NCI-H2196 treated with DMSO at 0.1 percent for 48 hours (cell line): ENCODE measurements at regions not wholly inside any gene's neighbourhood (a gene's known extent, or its start where the extent isn't known, plus 50 kb on each side); places are given as distances from the start of the nearest gene placed in this dataset.

ENCODE experiments used
- DNase-seq: peaks from one replicate; lab custom pipeline; 2025; ENCODE audit not compliant: unreplicated experiment; lab: John Stamatoyannopoulos, UW

DNA sequence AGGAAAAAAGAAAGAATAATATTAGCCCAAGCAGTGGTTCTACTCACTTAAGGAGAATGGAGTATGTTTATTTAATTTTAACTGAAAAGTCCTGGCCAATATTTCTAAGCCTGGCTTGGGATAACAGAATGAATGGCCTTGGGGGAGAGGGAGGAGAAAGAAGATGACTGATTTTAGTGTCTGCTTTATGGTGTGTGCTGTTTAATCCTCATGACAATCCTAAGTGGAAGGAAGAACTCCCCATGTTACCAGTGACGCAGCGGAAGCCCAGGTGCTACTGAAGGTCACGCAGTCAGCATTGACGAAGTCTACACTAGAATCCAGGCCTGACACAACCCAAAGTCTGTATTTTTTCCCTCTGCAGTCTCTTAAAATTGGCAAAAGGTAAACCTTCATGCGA is 50.5 kb downstream of the PALM2AKAP2 start:
- DNase-seq, result no peak

DNA sequence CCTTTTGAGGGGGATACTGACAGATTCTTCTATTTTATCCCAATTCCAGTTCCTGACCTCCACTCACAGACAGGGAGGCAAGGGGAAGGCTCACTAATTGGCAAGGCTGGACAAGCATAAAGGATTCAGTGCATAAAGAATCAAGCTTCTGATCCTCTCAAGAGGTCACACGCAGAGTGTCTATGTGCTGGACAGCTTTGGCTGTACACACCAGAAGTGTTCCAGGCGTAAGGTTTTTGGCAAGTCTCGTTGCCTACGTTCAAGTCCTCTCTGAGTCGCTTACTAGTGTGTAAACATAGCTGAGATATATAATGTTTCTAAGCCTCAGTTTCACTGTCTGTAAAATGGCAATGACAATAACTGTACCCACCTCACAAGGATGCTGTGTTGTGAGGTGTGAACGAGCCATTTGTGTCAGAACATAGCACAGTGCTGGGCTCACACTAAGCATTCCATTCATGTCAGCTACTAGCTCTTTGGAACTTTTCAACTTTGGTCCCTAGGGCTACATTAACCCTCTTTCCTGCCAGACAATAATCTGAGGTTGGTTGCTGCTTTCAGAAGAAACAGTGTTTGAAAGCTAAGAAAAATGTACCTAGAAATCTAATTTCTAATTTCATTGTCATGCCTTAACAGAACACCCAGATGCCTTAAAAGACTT is 52.1 kb downstream of the PALM2AKAP2 start:
- no peak for DNase-seq

DNA sequence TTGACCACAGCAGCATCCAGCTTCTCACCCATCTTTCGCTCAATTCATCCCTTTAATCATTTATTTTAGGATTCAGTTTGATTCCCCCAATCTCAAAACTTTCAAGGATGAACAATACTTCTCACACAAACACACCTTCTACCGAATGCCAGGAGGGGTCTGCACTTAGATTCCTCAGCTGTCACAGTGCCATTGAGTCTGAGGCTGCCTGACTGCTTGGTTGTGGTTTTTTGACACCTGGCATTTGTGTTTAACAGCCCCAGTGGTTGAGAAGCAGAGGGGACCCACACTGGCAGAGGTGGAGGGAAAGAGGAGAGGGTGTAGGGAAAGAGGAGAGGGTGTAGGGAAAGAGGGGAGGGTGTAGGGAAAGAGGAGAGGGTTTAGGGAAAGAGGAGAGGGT is 54.9 kb downstream of the PALM2AKAP2 start:
- no peak for DNase-seq

DNA sequence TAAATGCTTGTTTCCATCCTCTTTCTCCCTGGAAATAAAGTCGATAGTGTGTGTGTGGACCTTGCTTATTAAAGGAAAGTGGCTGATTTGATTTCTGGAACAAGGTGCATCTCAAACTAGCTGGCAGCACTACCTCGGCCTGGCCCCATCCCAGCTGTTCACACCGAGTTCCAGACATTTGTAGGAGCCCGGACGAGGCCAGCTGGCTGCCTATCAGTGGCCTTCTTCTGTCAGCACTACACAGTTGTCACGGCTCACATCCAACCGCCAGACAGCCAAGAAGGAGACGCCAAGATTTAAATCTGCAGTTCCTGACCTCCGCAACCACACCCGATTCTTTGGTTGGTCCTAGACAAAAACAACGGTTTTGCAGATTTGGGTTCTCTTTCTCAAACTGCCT is 63.6 kb downstream of the PALM2AKAP2 start:
- DNase-seq, result no peak

DNA sequence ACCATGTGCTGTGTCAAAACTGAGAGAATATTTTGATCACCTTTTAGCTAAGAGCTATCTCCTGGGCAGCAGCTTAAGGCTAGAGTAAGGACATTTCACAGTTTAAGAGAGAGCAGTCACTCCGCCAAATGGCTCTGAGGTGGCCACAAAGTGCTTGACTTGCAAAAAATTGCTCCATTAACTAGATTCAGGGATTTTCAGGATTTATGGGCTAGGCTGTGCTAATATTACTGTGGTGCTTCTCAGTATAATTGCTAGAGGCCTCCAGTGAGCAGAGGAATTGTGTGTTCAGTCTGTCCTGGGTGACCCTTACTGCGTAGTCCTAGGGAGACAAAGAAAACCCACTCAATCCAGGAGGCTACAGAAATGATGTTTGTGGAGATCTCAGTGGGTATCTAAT is 65.2 kb downstream of the PALM2AKAP2 start:
- no peak for DNase-seq

DNA sequence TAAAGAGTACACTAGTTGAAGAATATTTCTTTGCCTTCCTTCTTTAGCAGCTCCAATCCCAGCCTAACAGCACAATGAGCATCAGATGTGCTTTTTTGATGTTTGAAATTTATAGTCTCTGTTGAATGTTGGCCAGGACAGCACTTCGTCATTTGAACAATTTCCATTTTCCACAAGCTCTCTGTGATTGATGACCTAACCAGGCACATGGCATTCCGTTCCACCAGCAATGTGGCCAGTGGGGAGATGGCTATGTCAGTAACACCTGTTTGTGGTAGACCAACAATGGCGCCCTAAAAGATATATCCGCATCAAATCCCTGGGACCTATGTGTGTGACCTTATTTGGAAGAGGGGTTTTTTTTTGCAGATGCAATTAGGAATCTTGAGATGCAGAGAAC is 66.8 kb downstream of the PALM2AKAP2 start:
- DNase-seq, result no peak

DNA sequence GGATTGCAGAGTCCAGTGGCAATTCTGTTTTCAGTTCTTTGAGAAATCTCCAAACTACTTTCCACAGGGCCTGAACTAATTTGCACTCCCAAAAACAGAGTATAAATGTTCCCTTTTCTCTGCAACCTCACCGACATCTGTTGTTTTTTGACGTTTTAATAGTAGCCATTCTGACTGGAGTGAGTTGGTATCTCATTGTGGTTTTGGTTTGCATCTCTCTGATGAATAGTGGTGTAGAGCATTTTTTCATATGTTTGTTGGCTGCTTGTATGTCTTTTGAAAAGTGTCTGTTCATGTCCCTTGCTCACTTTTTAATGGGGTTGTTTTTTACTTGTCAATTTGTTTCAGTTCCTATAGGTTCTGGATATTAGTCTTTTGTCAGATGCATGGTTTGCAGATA is 72.6 kb downstream of the PALM2AKAP2 start:
- DNase-seq, result no peak

DNA sequence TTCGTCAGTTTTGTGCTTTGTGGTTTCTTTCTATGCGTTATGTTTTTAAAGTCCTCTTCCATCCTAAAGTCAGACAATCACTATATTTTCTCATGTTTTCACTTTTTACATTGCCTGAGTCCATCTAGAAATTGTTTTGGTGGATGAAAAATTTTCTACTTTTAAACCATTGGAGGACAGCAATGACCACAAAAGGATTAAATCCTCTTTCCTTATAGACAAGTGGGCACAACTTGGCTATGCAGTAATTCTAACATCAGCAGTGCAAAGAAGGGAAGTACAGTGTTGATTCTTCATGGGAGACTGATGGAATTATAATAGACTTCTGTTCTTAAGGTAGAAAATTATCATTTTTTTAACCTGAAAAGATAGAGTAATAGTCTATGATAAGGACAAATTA is 75.5 kb downstream of the PALM2AKAP2 start:
- no peak for DNase-seq

DNA sequence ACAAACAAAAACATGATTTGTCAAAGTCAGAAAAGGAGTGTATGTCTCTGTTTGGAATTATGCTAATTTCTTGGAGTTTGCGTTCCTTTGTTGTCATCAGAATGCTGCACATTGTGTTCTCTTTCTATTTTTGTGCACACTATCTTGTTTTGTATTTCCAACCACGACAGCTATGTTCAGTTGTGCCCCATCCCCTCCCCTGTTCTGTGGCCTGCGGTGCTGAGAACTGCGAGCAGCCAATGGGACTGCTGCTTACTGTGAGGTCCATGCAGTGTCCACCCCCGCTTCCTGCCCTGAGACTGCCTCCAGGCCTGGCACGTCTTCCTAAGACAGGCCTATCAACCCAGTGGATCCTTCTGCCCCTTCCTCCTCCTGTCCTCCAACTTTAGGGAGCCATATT is 76.8 kb downstream of the PALM2AKAP2 start:
- no peak for DNase-seq

DNA sequence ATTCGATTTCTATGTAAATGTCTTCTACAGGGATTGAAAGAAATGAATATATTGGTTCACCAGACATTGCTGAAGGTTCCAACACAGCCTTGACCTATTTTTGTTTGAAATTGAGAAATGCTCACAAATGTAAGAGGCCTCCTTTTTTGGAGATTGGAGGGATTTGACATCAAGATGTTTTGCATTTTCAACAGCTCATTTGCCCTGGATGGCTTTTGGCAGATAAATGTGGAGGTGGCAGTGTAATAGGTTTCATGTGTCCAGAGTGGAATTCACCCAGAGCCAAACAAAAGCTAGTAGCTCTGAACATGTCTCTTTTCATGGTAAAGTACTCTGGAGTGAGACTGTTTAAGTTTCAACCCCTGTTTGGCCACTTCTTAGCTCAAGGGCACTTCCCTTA is 77.3 kb downstream of the PALM2AKAP2 start:
- no peak for DNase-seq

DNA sequence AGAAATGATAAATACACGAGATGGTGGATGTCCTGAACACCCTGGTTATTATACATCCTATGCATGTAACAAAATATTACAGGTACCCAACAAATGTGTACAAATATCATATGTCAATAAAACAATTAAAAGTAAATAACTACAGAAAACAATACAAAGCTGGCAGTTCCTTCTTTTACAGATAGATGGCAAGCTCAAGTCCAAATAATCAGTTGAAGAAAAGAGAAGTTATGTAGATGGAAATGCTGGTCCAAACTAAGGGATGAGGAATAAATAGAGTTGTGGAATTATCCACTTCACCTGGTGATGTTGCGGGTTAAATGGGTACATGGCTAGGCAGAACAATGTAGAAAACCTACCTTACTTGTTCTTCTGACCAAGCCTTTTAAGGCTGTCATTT is 79.4 kb downstream of the PALM2AKAP2 start:
- no peak for DNase-seq

DNA sequence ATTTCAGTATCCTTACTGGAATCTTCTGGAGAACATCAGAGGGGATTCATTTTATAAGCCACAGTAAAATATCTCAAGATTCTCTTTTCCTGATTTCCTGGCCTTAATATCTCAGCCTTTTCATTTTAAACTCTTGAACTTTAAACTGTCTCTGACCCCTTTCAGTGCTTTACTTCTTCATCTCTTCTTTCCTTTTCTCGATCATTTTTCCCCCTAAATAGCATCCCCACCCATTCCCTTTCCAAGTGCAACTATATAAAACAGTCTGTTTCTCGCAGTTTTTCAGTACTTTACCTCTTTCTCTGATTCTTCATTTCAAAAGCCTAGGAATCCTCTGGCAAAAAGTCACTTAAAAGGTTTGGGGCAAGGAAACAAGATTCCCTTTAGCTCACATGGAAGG is 80.5 kb downstream of the PALM2AKAP2 start:
- DNase-seq, result no peak

DNA sequence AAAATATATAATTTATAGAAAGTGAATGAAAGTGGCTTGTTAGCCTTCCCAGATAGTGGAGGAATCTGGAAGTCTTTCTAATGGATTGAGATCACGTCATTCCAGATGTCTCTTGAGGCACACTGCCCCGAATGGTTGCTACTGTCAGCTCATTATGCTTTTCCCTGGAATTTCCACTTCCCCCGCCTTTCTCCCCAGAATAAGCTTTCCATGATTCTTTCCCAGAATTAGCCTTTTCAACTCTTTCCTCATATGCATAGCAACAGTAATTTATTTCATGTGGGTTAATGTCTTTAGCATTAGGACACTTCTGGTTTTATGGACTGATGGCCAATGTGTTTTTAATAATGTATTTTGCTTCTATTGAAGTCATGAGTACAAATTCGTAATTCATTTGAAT is 81.5 kb downstream of the PALM2AKAP2 start:
- DNase-seq, result no peak

DNA sequence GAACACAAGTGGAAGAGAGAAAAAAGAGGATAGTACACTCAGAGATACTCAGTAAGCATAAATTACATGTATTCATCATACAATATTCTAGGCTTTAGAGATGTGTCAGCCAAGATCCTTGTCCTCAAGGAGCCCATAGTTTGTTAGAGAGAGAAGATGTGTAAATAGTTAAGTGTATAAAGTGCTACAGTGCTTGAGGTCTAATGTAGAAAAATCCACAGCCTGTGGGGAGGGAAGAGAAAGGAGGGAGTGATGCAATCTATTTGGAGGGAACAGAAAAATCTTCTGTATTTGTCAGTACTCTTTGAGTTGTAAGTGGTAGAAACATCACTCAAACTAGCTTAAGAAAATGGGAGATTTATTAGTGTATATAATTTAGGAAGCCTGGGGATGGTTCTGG is 81.9 kb downstream of the PALM2AKAP2 start:
- DNase-seq, result no peak

DNA sequence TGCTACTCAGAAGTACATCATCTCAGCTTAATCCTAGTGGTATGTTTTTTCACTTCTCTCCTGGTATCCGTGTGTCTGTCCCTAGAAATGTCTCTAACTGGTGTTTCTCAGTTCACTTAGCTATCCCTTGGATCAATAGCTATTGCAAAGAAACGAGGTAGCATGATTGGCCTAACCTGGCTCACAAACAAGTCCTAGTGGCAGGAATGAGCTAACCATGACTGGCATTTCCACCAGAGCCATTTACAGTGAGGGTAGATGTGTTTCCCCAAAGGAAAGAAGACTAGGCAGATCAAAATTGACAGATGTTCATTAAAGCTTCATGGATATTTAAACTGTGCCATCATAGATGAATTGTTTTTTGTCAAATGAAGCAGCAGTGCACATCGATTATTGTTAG is 82.5 kb downstream of the PALM2AKAP2 start:
- no peak for DNase-seq

DNA sequence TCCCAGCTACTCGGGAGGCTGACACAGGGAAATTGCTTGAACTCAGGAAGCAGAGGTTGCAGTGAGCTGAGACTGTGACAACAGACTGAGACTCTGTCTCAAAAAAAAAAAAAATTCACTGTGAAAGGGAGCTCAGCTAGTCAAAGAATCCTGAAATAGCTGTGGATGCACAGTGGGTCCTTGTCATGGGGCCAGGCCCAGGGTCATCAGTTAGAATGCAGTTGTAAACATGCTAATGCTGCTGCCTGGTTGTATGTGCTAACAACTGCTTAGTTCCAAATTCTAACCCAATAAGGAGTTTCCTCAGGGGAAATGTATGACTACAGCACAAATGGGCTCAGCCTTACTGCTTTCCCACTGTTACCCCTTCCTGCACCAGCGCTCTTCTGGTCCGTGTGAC is 84.0 kb downstream of the PALM2AKAP2 start:
- no peak for DNase-seq

DNA sequence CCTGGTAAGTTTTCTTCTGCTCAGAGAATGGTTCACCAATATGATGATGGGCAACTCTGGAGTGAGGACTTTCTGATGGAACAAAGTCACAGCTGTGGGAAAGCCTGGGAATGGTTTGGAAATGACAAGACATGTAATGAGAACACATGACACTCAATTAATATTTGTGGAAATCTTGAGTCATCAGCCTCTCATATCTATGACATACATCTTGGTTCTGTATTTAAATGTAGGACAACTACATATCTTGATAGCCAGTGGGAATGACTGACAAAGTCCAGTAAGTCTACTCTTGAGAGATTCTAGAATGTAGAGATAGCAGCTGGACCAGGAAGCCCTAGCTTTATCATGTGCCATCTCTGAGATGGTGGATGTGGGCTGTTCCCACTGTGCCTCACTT is 85.5 kb downstream of the PALM2AKAP2 start:
- DNase-seq, result no peak

DNA sequence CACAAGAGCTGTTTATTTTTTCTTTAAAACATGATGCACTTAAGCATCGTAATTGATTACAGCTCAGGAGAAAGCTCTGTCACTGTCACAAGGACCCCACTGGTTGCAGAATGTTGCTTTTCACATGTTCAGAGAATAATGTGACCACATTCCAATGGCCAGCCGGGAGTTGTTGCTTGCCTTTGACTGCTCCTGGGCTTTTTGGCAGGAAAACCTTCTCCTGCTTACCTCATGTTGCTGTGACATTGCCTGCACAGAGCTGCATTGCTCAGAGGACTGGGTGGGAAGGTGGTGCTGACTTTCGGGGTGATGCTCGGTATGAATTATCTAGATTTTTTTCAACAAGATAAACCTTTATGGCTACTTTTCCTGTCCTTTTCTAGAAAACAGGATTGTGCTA is 88.2 kb downstream of the PALM2AKAP2 start:
- DNase-seq, result no peak

DNA sequence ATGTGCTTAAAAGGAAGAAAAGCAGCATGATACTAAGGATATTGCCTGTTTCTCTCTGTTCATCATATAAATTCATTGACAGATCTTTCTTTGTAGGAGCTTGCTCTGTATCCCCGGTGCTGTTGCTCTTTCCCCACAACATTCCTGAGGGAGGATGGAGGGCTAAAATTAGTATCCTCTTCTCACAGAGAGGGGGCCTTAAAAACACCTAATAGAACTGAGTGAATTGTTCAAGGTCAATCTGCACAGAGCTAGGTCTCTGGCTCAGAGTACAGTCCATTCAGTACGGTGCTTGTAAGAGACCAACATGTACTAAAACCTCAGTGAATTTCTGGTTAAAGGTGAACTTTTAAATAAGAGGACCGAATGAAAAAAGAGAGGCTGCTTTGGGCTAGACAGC is 88.7 kb downstream of the PALM2AKAP2 start:
- no peak for DNase-seq

DNA sequence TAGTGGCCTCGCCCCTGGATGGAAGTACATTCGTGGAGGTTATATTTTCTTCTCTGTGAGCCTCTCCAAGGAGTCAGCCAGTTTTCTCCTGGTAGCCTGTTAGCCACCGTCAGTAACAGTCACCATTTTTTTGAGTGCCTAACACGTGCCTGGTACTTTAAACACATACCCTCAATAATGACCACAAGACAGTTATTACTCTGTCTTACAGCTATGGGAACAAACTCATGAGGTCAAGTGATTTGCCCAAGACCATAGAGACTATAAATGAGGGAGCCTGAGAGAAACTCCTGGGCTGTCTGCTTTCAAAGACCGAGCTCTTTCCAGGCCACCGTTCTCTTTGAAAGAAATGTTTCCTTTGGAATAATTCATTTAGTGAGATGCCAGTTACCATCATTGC is 90.4 kb downstream of the PALM2AKAP2 start:
- DNase-seq, result no peak

DNA sequence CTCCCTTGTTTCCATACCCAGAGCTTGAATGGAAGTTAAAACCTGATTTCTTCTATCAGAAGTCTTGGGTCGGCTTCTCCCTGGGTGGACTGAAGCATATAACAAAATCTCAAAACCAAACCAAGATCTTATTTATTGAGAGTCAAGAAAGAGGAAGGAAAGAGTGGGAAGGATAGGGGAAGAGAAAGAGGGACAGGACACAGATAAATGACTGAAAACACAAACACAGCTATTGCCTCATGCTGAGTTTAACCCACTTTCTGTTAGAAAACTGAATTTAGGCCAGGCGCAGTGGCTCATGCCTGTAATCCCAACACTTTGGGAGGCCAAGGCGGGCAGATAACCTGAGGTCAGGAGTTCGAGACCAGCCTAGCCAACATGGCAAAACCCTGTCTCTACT is 92.9 kb downstream of the PALM2AKAP2 start:
- DNase-seq, result no peak

DNA sequence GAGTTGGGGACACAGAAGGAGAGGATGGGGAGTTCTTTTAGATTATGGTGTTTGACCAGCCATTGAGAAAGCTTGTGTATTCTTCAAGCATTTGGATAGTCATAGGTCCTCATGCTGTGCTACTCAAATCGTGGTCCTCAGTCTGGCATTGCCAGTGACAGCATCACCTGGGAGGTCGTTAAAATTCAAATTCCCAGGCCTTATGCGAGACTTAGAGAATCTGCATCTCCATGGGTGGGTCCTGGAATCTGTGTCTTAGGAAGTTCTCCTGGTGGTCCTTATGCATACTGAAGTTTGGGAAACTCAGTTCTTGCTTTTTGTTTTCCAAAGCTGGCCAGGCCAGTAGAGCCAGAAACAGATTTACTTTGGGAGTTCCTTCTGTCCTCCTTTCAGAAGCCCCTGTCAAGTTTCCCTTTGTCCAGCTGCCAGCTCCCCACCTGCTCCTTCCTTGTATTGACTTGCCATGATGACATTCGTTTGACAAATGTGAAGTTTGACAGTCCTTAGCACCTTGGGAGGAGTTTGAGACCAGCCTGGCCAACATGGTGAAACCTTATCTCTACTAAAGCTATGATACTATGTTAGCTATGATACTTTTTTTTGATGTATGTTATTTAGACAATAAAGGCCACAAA is 95.6 kb downstream of the PALM2AKAP2 start:
- DNase-seq, result no peak
